Esophagus muscularis mucosa (tissue), 4 donors: ENCODE measurements at regions not wholly inside any gene's neighbourhood (a gene's known extent, or its start where the extent isn't known, plus 50 kb on each side); places are given as distances from the start of the nearest gene placed in this dataset.

Source experiments
- DNase-seq: peaks from one replicate; pipeline ENCODE4 v3.0.0-alpha.2; 2017; ENCODE audit errors: extremely low spot score
- H3K27ac ChIP-seq, 4 donors: fragments of 200-600 bp; sonication (generic); replicated peaks in 1 of 4; 1 replicate in 3 of 4; 2 replicates in 1 of 4; pipeline ENCODE4 v1.5.1; 2016 to 2019; ENCODE audit warnings: mild to moderate bottlenecking in 1 of 4
- H3K27me3 ChIP-seq, 4 donors: fragments of 200-600 bp; sonication (generic); one replicate each; pipeline versions ENCODE4 v1.5.1 to v1.6.0; 2016 to 2019
- H3K36me3 ChIP-seq, 4 donors: fragments of 200-600 bp; sonication (generic); one replicate each; pipeline ENCODE4 v1.5.1; 2016 to 2019
- H3K4me1 ChIP-seq, 4 donors: fragments of 200-600 bp; sonication (generic); one replicate each; pipeline ENCODE4 v1.5.1; 2016 to 2019
- H3K4me3 ChIP-seq, 4 donors: fragments of 200-600 bp; sonication (generic); 1 replicate in 2 of 4; 2 replicates in 2 of 4; pipeline ENCODE4 v1.5.1; 2016 to 2019; ENCODE audit warnings: mild to moderate bottlenecking in 4 of 4, moderate library complexity in 1 of 4
- H3K9me3 ChIP-seq, 4 donors: fragments of 200-600 bp; sonication (generic); 1 replicate in 3 of 4; 2 replicates in 1 of 4; pipeline ENCODE4 v1.5.1; 2016 to 2019
- EP300 ChIP-seq: sonication (generic); formaldehyde crosslinking; IDR thresholded peaks from one replicate; pipeline ENCODE4 v1.6.1; 2017; ENCODE audit warnings: antibody characterized with exemption
- POLR2A ChIP-seq: fragments of 450-650 bp; IDR thresholded peaks from one replicate; pipeline ENCODE4 v1.6.1; 2017; ENCODE audit warnings: antibody characterized with exemption, moderate library complexity, mild to moderate bottlenecking, low read depth
- POLR2AphosphoS5 ChIP-seq, 2 donors: sonication (generic); formaldehyde crosslinking; IDR thresholded peaks; one replicate each; pipeline ENCODE4 v1.6.1; 2017; ENCODE audit warnings: antibody characterized with exemption in 2 of 2
- WGBS: methylation state at CpG from one replicate; pipeline ENCODE4 v1.1.5; 2018; 5-methylcytosine and 5-hydroxymethylcytosine counted together
- intact Hi-C: fragments of 100-400 bp; cut with DNase I; formaldehyde crosslinking; loops from one replicate; pipeline ENCODE4 v1.15.1; 2023
- TF ChIP-seq, protein P1 (sequence below), 3 experiments: fragments of 200-600 bp in 2 of 3; fragments of 450-650 bp in 1 of 3; sonication (generic) in 2 of 3; IDR thresholded peaks; one replicate each; pipeline ENCODE4 v1.5.1; 2017 to 2019; ENCODE audit warnings: antibody characterized with exemption in 3 of 3, mild to moderate bottlenecking in 2 of 3, moderate library complexity in 1 of 3

DNA sequence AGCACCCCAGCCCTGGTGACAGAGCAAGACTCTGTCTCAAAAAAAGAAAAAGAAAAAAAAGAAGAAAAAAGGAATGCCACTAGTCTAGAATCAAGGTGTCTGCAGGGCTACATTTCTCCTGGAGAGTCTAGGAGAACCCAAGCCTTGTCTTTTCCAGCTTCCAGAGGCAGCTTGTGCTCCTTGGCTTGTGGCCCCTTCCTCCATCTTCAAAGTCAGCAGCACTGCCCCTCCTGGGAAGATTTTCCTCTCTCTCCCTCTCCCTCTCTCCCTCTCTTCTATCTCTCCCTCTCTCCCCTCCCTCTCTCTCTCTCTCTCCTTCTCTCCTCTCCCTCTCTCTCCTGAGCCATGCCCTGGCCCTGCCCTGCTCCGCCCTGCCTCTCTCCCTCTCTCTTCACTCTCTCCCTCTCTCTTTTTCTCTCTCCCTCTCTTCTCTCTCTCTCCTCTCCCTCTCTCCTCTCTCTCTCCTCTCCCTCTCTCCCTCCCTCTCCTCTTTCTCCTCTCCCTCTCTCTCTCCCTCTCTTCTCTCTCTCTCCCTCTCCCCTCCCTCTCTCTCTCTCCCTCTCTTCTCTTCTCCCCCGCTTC is 97.7 kb upstream of the FGF3 start:
- Histone ChIP-seq H3K27me3 (peaks cover 0 to 81% (median 0%) of the 10 kb centered on the region in 4 donors), H3K4me3 (no peak overlapping the region), H3K36me3 (no peaks in the 10 kb centered on the region), H3K4me1 (peaks cover 27 to 33% (median 30%) of the 10 kb centered on the region in 4 donors), H3K9me3 (peaks cover 0 to 5% (median 2%) of the 10 kb centered on the region in 4 donors), H3K27ac (peak overlapping the region; percentile 56 to 73 (median 60))
- intact Hi-C loops, result loop anchor here (10.0 kb wide), 1 partner anchor 232 kb away; no protein-coding TSS in a partner anchor
- TF ChIP-seq, protein P1, sequence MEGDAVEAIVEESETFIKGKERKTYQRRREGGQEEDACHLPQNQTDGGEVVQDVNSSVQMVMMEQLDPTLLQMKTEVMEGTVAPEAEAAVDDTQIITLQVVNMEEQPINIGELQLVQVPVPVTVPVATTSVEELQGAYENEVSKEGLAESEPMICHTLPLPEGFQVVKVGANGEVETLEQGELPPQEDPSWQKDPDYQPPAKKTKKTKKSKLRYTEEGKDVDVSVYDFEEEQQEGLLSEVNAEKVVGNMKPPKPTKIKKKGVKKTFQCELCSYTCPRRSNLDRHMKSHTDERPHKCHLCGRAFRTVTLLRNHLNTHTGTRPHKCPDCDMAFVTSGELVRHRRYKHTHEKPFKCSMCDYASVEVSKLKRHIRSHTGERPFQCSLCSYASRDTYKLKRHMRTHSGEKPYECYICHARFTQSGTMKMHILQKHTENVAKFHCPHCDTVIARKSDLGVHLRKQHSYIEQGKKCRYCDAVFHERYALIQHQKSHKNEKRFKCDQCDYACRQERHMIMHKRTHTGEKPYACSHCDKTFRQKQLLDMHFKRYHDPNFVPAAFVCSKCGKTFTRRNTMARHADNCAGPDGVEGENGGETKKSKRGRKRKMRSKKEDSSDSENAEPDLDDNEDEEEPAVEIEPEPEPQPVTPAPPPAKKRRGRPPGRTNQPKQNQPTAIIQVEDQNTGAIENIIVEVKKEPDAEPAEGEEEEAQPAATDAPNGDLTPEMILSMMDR (IDR thresholded peaks at IDR 0.05), result no peak
- no peak for TF ChIP-seq POLR2A
- no peak for TF ChIP-seq POLR2AphosphoS5 (IDR thresholded peaks at IDR 0.05)
- no peak for TF ChIP-seq EP300
- no peak for DNase-seq
- 91% methylated on average over 2 of the region's 2 CpGs for WGBS

DNA sequence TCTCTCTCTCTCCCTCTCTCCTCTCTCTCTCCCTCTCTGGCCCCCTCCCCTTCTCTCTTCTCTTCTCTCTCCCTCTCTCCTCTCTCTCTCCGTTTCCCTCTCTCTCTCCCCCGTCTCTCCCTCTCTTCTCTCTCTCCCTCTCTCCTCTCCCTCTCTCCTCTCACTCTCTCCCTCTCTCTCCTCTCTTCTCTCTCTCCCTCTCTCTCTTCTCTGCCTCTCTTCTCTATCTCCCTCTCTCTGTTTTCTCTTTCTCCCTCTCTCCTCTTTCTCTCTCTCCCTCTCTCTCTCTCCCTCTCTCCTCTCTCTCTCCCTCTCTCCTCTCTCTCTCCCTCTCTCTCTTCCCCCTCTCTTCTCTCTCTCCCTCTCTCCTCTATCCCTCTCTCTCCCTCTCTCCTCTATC is 98.3 kb upstream of the FGF3 start:
- H3K36me3 ChIP-seq, result no peaks in the 10 kb centered on the region
- peaks cover 27 to 33% (median 30%) of the 10 kb centered on the region in 4 donors for H3K4me1 ChIP-seq
- WGBS, result 86% methylated on average over 2 of the region's 2 CpGs
- H3K4me3 ChIP-seq, result no peak overlapping the region
- H3K9me3 ChIP-seq, result peaks cover 0 to 5% (median 2%) of the 10 kb centered on the region in 4 donors
- TF ChIP-seq, protein P1 (IDR thresholded peaks at IDR 0.05), result no peak
- TF ChIP-seq EP300 (no peak), POLR2AphosphoS5 (IDR thresholded peaks at IDR 0.05) (no peak), POLR2A (no peak)
- peaks cover 0 to 81% (median 0%) of the 10 kb centered on the region in 4 donors for H3K27me3 ChIP-seq
- intact Hi-C loops, result loop anchor here (10.0 kb wide), 1 partner anchor 233 kb away; no protein-coding TSS in a partner anchor
- peak overlapping the region in 1 of 4 donors; percentile 60 for H3K27ac ChIP-seq
- DNase-seq, result no peak

DNA sequence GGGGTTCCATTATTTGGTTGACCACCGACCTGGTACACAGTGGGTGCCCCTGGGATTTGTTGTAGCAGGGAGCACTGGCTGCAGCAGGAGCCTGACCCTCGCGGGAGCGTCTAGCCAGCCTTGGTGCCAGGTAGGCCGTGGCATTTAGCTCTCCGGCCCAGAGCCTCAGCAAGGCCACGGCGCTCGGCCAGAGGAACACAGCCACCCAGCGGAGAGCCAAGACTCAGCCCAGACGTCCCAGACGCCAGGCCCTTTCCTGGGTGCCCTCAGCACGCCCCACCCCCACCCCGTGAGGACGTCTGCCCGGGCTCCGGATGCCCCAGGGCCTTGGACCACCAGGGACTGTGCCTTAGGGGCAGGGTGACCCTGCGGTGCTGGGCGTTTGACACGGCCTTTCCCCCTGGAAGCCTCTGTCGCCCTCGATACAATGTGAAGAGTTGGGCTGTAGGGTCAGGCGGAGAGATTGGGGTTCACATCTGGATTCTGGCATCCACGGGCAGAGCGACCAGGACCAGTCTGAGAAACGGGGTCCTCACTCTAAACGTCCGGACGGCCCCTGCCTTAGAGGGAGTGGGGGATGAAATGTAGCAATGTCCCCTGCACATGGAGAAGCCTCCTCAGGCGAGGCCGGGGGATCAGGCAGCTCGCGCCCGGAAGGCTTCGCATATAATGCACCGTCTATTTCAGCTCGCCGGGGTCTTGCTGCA is 99.2 kb upstream of the FGF3 start:
- TF ChIP-seq, protein P1 (IDR thresholded peaks at IDR 0.05), result no peak
- TF ChIP-seq EP300 (no peak), POLR2AphosphoS5 (IDR thresholded peaks at IDR 0.05) (no peak), POLR2A (no peak)
- Histone ChIP-seq H3K27me3 (peaks cover 0 to 81% (median 0%) of the 10 kb centered on the region in 4 donors), H3K4me1 (peaks cover 27 to 33% (median 30%) of the 10 kb centered on the region in 4 donors), H3K4me3 (no peak overlapping the region), H3K36me3 (no peaks in the 10 kb centered on the region), H3K9me3 (peaks cover 0 to 5% (median 2%) of the 10 kb centered on the region in 4 donors), H3K27ac (peak overlapping the region; percentile 49 to 63 (median 58))
- intact Hi-C loops, result loop anchor here (2.0 to 10.0 kb wide), 2 partner anchors 234 to 278 kb away; no protein-coding TSS in a partner anchor
- WGBS, result 38% methylated on average over 22 of the region's 38 CpGs
- no peak for DNase-seq

DNA sequence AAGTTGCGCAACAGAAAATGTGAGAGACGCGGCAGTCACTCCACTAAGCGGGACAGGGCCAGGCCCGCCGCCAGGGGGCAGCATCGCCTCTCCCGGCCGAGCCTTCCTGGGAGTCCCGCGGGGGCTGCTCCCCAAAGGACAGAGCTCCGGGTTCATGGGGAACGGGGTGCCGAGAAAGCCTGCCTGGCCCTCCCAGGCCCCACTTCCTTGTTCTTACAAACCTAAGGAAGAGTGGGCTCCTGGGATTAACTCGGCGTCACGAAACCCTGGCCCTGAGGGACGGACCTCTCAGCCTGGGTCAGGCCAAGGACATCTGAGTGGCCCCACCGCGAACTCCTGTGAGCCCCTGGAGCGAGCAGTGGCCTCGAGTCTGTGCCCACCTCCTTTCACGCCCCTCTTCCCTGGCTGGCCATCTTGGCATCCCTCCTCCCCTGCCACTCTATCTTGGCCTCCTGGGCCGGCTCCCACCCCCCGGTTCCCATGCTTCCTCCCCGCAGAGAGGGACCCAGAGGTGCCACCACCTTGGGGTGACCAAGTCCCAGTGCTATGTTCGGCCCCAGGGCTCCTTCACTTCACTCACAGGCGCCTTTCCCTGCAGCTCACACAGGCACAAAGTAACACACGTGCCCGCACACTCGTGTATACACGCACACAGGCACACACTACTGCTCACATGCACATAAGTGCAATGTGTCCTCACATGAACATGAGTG is 99.9 kb upstream of the FGF3 start:
- TF ChIP-seq, protein P1 (IDR thresholded peaks at IDR 0.05), result peak; percentile 82 to 88 (median 88)
- no peak for TF ChIP-seq EP300
- no peak for TF ChIP-seq POLR2A
- no peak for TF ChIP-seq POLR2AphosphoS5 (IDR thresholded peaks at IDR 0.05)
- Histone ChIP-seq H3K9me3 (peaks cover 0 to 5% (median 2%) of the 10 kb centered on the region in 4 donors), H3K4me3 (no peak overlapping the region), H3K27me3 (peaks cover 0 to 82% (median 0%) of the 10 kb centered on the region in 4 donors), H3K36me3 (no peaks in the 10 kb centered on the region), H3K27ac (peak overlapping the region; percentile 49 to 63 (median 58)), H3K4me1 (peaks cover 27 to 33% (median 30%) of the 10 kb centered on the region in 4 donors)
- WGBS, result 55% methylated on average over 22 of the region's 32 CpGs
- DNase-seq, result no peak
- intact Hi-C loops, result loop anchor here (2.0 to 10.0 kb wide), 2 partner anchors 234 to 278 kb away; no protein-coding TSS in a partner anchor
